GM13976 (cell line): ENCODE measurements at regions not wholly inside any gene's neighbourhood (a gene's known extent, or its start where the extent isn't known, plus 50 kb on each side); places are given as distances from the start of the nearest gene placed in this dataset.

Experiments
- DNase-seq: peaks from one replicate; pipeline ENCODE4 v3.0.0; 2012; ENCODE audit warnings: low spot score
- in situ Hi-C: fragments of 300-500 bp; cut with MboI; formaldehyde crosslinking; loops from one replicate; pipeline ENCODE4 v1.12.0; 2022; ENCODE audit warnings: low sequenced_read_pairs, mixed read lengths, inconsistent platforms; ENCODE audit not compliant: unreplicated experiment
- TF ChIP-seq, protein P1 (sequence below): IDR thresholded peaks from 2 replicates; pipeline ENCODE4 v1.5.1; 2012; ENCODE audit warnings: borderline replicate concordance, mild to moderate bottlenecking; ENCODE audit not compliant: insufficient read depth; ENCODE audit errors: extremely low read depth, missing control alignments, control extremely low read depth

DNA sequence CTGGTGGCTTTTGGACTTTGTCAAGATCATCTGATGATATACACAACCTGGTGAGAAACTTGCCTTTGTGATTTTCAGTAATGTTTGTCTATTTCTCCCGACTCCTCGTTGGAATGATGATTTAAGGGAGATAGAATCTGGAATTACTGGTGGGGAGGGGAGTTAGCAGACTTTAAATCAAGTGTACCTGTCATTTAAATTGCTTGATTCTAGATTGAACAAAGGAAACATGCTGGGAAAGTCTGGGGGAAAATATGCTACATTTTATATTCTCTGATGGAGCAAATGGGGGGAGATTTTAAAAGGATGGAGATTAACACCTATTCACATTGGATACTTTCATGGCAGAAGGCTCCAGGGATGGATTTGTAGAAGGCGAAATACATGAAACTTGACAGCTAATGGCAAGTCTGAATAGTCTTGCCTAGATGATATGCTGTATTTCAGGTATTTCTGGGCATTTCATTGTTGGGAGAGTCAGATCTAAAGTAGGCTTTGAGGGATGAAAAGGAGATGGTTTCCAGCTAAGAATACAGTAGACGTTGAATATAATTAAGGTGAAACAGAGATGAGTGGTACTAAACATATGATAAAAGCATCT, 189.1 kb upstream of the PDZRN3 start:
- no peak for DNase-seq

GRCh38 chr3:73813291-73813690, 188.6 kb upstream of the PDZRN3 start:
- no peak for DNase-seq
- TF ChIP-seq, protein P1, sequence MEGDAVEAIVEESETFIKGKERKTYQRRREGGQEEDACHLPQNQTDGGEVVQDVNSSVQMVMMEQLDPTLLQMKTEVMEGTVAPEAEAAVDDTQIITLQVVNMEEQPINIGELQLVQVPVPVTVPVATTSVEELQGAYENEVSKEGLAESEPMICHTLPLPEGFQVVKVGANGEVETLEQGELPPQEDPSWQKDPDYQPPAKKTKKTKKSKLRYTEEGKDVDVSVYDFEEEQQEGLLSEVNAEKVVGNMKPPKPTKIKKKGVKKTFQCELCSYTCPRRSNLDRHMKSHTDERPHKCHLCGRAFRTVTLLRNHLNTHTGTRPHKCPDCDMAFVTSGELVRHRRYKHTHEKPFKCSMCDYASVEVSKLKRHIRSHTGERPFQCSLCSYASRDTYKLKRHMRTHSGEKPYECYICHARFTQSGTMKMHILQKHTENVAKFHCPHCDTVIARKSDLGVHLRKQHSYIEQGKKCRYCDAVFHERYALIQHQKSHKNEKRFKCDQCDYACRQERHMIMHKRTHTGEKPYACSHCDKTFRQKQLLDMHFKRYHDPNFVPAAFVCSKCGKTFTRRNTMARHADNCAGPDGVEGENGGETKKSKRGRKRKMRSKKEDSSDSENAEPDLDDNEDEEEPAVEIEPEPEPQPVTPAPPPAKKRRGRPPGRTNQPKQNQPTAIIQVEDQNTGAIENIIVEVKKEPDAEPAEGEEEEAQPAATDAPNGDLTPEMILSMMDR = no peak
- in situ Hi-C loops = no loop called here

More for the DNA sequence above, 189.1 kb upstream of the PDZRN3 start:
- in situ Hi-C loops = no loop called here
- TF ChIP-seq, protein P1 = no peak

- DNase-seq = no peak
- TF ChIP-seq, protein P1 = no peak
- in situ Hi-C loops = no loop called here
Measured at GRCh38 chr3:73812054-73812453, 187.3 kb upstream of the PDZRN3 start.

DNA sequence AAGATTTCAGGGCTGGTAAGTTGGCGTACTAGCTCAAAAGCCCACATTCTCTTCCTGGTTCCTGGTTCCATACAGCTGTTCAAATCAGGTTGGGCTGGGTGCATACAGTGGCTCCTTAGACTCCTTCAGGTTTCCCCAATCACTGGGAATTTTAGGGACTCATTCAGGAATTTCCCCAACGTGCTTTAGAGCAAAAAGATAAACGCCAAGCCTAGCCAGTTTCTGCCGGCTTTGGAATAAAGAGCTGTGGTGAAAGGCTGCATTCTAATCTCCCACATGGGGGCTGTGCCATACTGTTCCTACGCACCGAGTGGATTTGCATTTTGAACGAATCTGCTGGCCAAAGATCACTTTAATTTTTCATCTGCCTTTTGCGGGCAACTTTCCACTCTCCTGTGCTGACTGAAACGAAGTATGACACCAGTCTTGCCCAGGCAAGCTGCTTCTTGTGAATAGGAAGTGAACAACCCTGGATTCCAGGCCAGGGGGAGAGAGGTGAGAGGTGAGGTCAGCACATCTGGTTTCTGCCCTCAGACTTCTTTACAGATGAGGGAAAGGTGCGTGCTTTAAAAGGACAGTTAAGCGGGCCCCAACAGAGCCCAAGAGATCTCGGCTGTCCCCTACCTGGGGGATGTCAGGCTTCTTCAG, 184.2 kb upstream of the PDZRN3 start:
- in situ Hi-C loops = no loop called here
- TF ChIP-seq, protein P1 = no peak
- no peak for DNase-seq

GRCh38 chr3:73805435-73805834, 180.7 kb upstream of the PDZRN3 start:
- DNase-seq = no peak
- TF ChIP-seq, protein P1 = no peak

DNA sequence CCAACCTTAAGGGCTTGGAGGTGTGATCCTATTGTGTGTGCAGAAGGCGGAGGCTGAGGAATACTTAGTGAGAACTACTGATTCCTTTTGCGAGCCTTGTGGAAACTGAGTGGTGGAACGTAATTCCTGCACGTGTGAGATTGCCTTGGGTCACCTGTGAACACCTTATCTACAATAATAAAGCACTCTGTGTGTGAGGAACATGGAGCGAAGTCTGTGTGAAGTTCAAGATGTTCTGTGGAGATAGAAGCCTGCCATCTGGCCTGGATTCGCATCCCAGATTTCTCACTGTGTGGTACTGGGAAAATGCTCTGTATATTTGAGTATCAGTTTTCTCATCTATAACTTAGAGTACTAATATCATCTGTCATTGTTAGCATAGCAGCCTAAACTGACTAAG, 179.5 kb upstream of the PDZRN3 start:
- in situ Hi-C loops = no loop called here
- no peak for DNase-seq
- TF ChIP-seq, protein P1 = no peak

More at GRCh38 chr3:73805435-73805834, 180.7 kb upstream of the PDZRN3 start:
- in situ Hi-C loops = no loop called here
